ENCODE measurements at regions not wholly inside any gene's neighbourhood (a gene's known extent, or its start where the extent isn't known, plus 50 kb on each side); places are given as distances from the start of the nearest gene placed in this dataset.

DNA sequence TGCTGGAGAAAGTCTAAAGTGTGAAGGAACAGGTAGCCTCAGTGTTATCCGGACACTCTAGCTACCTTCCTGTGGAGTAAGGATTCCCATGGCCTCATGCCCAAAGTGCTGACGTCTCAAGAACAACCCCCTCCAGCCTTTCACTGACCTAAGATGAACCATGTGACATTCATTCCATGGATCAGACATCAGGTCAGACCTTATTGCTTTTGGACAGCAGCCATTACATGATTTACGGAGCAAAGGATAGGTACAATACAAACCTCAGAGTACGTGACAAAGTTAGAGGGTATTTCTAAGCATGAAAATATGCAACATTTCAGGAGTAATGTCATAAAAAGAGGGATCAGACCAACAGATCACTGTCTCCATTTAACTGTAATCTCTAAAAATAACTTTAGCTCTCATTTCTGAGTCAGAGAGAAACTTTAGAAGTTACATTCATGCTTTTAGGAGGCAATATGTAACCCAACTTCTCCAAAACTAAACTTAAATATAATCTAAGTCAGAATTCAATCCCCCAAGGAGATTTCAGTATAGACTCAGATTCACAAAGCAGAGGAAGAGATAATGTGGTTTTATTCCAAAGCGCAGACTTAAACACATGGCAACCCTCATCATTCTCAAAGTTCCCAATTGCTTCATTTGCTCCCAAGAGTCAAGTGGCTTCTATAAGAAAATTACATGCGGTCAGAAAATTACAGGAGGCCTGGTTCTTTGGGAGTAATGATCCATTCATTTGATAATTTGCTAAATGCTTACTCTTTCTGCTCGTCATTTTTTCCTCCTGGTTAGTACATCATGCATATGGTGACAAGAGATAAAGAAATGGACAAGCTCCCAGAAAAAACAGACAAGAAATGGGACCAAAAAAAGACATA, 280.4 kb downstream of the SETD4 start:
- intact Hi-C loops (cut with micrococcal nuclease) = loop anchor here (10.0 kb wide), 1 partner anchor 55 kb away; no protein-coding TSS in a partner anchor
- no peak overlapping the region for H3K27ac ChIP-seq (ENCODE audit: low read length)
- WGBS (ENCODE audit: insufficient coverage) = 97% methylated on average over 6 of the region's 7 CpGs
- H3K4me3 Mint-ChIP-seq = no peak overlapping the region
- H3K27ac Mint-ChIP-seq = no peak overlapping the region
- DNase-seq = no peak
- no peak overlapping the region for H3K4me3 ChIP-seq (ENCODE audit: low read length)
- H3K36me3 ChIP-seq (ENCODE audit: control insufficient read depth, insufficient read depth, low read length) = no peaks in the 10 kb centered on the region
- H3K27me3 Mint-ChIP-seq (ENCODE audit: low read depth in 2 of 2) = peaks cover 11 to 34% of the 10 kb centered on the region in 2 donors
- H3K4me1 ChIP-seq (ENCODE audit: control insufficient read depth, insufficient read depth, low read length) = no peaks in the 10 kb centered on the region
- H3K9me3 ChIP-seq (ENCODE audit: control insufficient read depth, insufficient read depth, low read length) = no peaks in the 10 kb centered on the region
- ATAC-seq = no peak
- peaks cover 2% of the 10 kb centered on the region for H3K27me3 ChIP-seq (ENCODE audit: control insufficient read depth, insufficient read depth, low read length)
- no peaks in the 10 kb centered on the region for H3K4me1 Mint-ChIP-seq
- no peaks in the 10 kb centered on the region for H3K36me3 Mint-ChIP-seq
- TF ChIP-seq, protein P1, sequence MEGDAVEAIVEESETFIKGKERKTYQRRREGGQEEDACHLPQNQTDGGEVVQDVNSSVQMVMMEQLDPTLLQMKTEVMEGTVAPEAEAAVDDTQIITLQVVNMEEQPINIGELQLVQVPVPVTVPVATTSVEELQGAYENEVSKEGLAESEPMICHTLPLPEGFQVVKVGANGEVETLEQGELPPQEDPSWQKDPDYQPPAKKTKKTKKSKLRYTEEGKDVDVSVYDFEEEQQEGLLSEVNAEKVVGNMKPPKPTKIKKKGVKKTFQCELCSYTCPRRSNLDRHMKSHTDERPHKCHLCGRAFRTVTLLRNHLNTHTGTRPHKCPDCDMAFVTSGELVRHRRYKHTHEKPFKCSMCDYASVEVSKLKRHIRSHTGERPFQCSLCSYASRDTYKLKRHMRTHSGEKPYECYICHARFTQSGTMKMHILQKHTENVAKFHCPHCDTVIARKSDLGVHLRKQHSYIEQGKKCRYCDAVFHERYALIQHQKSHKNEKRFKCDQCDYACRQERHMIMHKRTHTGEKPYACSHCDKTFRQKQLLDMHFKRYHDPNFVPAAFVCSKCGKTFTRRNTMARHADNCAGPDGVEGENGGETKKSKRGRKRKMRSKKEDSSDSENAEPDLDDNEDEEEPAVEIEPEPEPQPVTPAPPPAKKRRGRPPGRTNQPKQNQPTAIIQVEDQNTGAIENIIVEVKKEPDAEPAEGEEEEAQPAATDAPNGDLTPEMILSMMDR (IDR thresholded peaks at IDR 0.05) = no peak
- H3K9me3 Mint-ChIP-seq = no peaks in the 10 kb centered on the region

DNA sequence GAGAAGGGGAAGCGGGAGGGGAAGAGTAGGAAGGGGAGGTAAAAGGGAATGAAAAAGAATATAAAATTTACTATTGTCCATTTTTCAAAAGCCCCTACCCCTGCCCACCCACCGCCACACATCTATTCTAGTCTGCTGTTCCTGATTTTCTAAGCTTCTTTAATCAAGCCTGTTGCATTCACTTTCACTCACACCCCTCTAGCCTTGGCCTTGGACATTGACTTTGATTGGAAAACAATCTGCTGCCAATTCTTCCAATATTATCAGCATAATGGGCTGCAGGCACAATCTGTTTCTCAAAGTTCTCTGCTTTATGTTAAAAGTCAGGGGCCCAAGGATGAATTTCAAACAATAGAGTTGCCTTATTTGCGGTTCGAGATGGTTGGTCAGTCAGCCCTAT, 281.2 kb downstream of the SETD4 start:
- no peaks in the 10 kb centered on the region for H3K36me3 ChIP-seq (ENCODE audit: control insufficient read depth, insufficient read depth, low read length)
- no peak overlapping the region for H3K4me3 Mint-ChIP-seq
- H3K4me1 ChIP-seq (ENCODE audit: control insufficient read depth, insufficient read depth, low read length) = no peaks in the 10 kb centered on the region
- intact Hi-C loops (cut with micrococcal nuclease) = loop anchor here (10.0 kb wide), 1 partner anchor 56 kb away; no protein-coding TSS in a partner anchor
- ATAC-seq (no peak), DNase-seq (no peak)
- peaks cover 2% of the 10 kb centered on the region for H3K27me3 ChIP-seq (ENCODE audit: control insufficient read depth, insufficient read depth, low read length)
- no peaks in the 10 kb centered on the region for H3K9me3 ChIP-seq (ENCODE audit: control insufficient read depth, insufficient read depth, low read length)
- no peak overlapping the region for H3K4me3 ChIP-seq (ENCODE audit: low read length)
- H3K9me3 Mint-ChIP-seq = no peaks in the 10 kb centered on the region
- H3K4me1 Mint-ChIP-seq = no peaks in the 10 kb centered on the region
- no peaks in the 10 kb centered on the region for H3K36me3 Mint-ChIP-seq
- H3K27me3 Mint-ChIP-seq (ENCODE audit: low read depth in 2 of 2) = peaks cover 11 to 29% of the 10 kb centered on the region in 2 donors
- no peak overlapping the region for H3K27ac Mint-ChIP-seq
- WGBS (ENCODE audit: insufficient coverage) = 91% methylated on average over 3 of the region's 4 CpGs
- no peak overlapping the region for H3K27ac ChIP-seq (ENCODE audit: low read length)
- TF ChIP-seq, protein P1 (IDR thresholded peaks at IDR 0.05) = no peak

DNA sequence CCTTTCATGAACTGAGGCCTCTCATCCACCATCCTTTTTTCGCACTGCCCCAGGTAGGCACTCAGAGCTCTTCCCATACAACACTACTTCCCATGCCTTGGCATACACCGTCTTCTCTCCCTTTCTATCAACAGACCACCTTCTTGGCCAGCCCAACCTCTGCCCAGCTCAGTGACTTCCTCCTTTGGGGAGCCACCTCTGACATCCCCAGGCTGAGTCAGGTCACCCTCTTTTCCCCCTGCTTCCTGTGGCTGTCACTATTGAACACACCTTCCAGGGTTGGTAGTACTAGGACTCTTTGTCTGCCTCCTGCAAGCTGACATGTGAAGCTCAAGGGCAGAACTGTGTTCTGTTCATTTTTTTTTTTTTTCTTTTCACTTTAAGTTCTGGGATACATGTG, 283.2 kb downstream of the SETD4 start:
- H3K36me3 Mint-ChIP-seq = no peaks in the 10 kb centered on the region
- H3K36me3 ChIP-seq (ENCODE audit: control insufficient read depth, insufficient read depth, low read length) = no peaks in the 10 kb centered on the region
- TF ChIP-seq, protein P1 (IDR thresholded peaks at IDR 0.05) = no peak
- intact Hi-C loops (cut with micrococcal nuclease) = loop anchor here (10.0 kb wide), 1 partner anchor 58 kb away; no protein-coding TSS in a partner anchor
- H3K9me3 ChIP-seq (ENCODE audit: control insufficient read depth, insufficient read depth, low read length) = no peaks in the 10 kb centered on the region
- H3K4me3 ChIP-seq (ENCODE audit: low read length) = no peak overlapping the region
- no peak overlapping the region for H3K27ac ChIP-seq (ENCODE audit: low read length)
- ATAC-seq (no peak), DNase-seq (no peak)
- no peaks in the 10 kb centered on the region for H3K4me1 ChIP-seq (ENCODE audit: control insufficient read depth, insufficient read depth, low read length)
- H3K4me3 Mint-ChIP-seq = no peak overlapping the region
- no peaks in the 10 kb centered on the region for H3K9me3 Mint-ChIP-seq
- peaks cover 11 to 20% of the 10 kb centered on the region in 2 donors for H3K27me3 Mint-ChIP-seq (ENCODE audit: low read depth in 2 of 2)
- no peak overlapping the region for H3K27ac Mint-ChIP-seq
- H3K27me3 ChIP-seq (ENCODE audit: control insufficient read depth, insufficient read depth, low read length) = no peaks in the 10 kb centered on the region
- H3K4me1 Mint-ChIP-seq = no peaks in the 10 kb centered on the region
- WGBS (ENCODE audit: insufficient coverage) = 84% methylated on average over 2 of the region's 2 CpGs

Data from natural killer cell (primary cell).